Fibroblast of mammary gland (primary cell): ENCODE measurements at regions not wholly inside any gene's neighbourhood (a gene's known extent, or its start where the extent isn't known, plus 50 kb on each side); places are given as distances from the start of the nearest gene placed in this dataset.

Source experiments
- DNase-seq: peaks from one replicate; pipeline ENCODE4 v3.0.0-alpha.2; 2010; ENCODE audit warnings: low read depth
- H3K4me3 ChIP-seq: 2 replicates; pipeline ENCODE4 v1.5.1; 2011; ENCODE audit warnings: low read depth, mild to moderate bottlenecking, low read length, moderate library complexity; ENCODE audit not compliant: control insufficient read depth
- CTCF ChIP-seq: conservative IDR thresholded peaks from 2 replicates; pipeline ENCODE4 v1.5.1; 2011; ENCODE audit warnings: low read depth, low read length, inconsistent platforms; ENCODE audit not compliant: control insufficient read depth, insufficient read depth

- TF ChIP-seq CTCF = no peak
- DNase-seq = no peak
- H3K4me3 ChIP-seq = no peak overlapping the region
These were observed 970.8 kb upstream of the TENM3 start for GRCh38 chr4:181272422-181272821.

- TF ChIP-seq CTCF = no peak
- DNase-seq = no peak
These were observed 964.3 kb upstream of the TENM3 start for GRCh38 chr4:181278941-181279340.

GRCh38 chr4:181281451-181281850 is 961.8 kb upstream of the TENM3 start:
- TF ChIP-seq CTCF = no peak
- no peak for DNase-seq
- H3K4me3 ChIP-seq = no peak overlapping the region

More at GRCh38 chr4:181278941-181279340, 964.3 kb upstream of the TENM3 start:
- H3K4me3 ChIP-seq = no peak overlapping the region

- DNase-seq = no peak
- TF ChIP-seq CTCF = no peak
- H3K4me3 ChIP-seq = no peak overlapping the region
These were observed 954.0 kb upstream of the TENM3 start for GRCh38 chr4:181289198-181289597.

- no peak for DNase-seq
- TF ChIP-seq CTCF = no peak
- no peak overlapping the region for H3K4me3 ChIP-seq
These were observed 951.6 kb upstream of the TENM3 start for GRCh38 chr4:181291615-181292014.

- no peak overlapping the region for H3K4me3 ChIP-seq
- DNase-seq = no peak
- no peak for TF ChIP-seq CTCF
These were observed 950.2 kb upstream of the TENM3 start for GRCh38 chr4:181293014-181293413.

GRCh38 chr4:181293541-181293940 is 949.7 kb upstream of the TENM3 start:
- no peak for DNase-seq
- H3K4me3 ChIP-seq = no peak overlapping the region
- TF ChIP-seq CTCF = no peak
